ENCODE measurements at regions not wholly inside any gene's neighbourhood (a gene's known extent, or its start where the extent isn't known, plus 50 kb on each side); places are given as distances from the start of the nearest gene placed in this dataset.

GRCh38 chr9:105921057-105921726 is 226.9 kb downstream of the TMEM38B start:
- Mint-ChIP-seq H3K4me3 (no peak overlapping the region), H3K9me3 (no peaks in the 10 kb centered on the region), H3K36me3 (ENCODE audit: insufficient read depth) (no peaks in the 10 kb centered on the region), H3K27me3 (ENCODE audit: low read depth) (no peaks in the 10 kb centered on the region), H3K4me1 (ENCODE audit: low read depth) (no peaks in the 10 kb centered on the region)
- ATAC-seq (no peak), DNase-seq (no peak)

- Mint-ChIP-seq H3K27me3 (ENCODE audit: low read depth) (no peaks in the 10 kb centered on the region), H3K4me1 (ENCODE audit: low read depth) (no peaks in the 10 kb centered on the region), H3K9me3 (peaks cover 5% of the 10 kb centered on the region), H3K36me3 (ENCODE audit: insufficient read depth) (no peaks in the 10 kb centered on the region), H3K4me3 (no peak overlapping the region)
- ATAC-seq: no peak
- DNase-seq: no peak
Measured at GRCh38 chr9:105928416-105928815, 234.1 kb downstream of the TMEM38B start.

- no peaks in the 10 kb centered on the region for H3K27me3 Mint-ChIP-seq (ENCODE audit: low read depth)
- no peak for ATAC-seq
- no peak overlapping the region for H3K4me3 Mint-ChIP-seq
- DNase-seq: no peak
- H3K4me1 Mint-ChIP-seq (ENCODE audit: low read depth): no peaks in the 10 kb centered on the region
- H3K9me3 Mint-ChIP-seq: peaks cover 9% of the 10 kb centered on the region
- no peaks in the 10 kb centered on the region for H3K36me3 Mint-ChIP-seq (ENCODE audit: insufficient read depth)
Measured at GRCh38 chr9:105930011-105930627, 235.8 kb downstream of the TMEM38B start.

- Mint-ChIP-seq H3K9me3 (peaks cover 9% of the 10 kb centered on the region), H3K4me3 (no peak overlapping the region), H3K4me1 (ENCODE audit: low read depth) (no peaks in the 10 kb centered on the region), H3K36me3 (ENCODE audit: insufficient read depth) (no peaks in the 10 kb centered on the region), H3K27me3 (ENCODE audit: low read depth) (no peaks in the 10 kb centered on the region)
- no peak for DNase-seq
- ATAC-seq: no peak
Measured at GRCh38 chr9:105932276-105932675, 237.9 kb downstream of the TMEM38B start.

- H3K4me1 Mint-ChIP-seq (ENCODE audit: low read depth): no peaks in the 10 kb centered on the region
- H3K4me3 Mint-ChIP-seq: no peak overlapping the region
- H3K27me3 Mint-ChIP-seq (ENCODE audit: low read depth): no peaks in the 10 kb centered on the region
Measured at GRCh38 chr9:105950448-105950847, 256.1 kb downstream of the TMEM38B start.

GRCh38 chr9:105950894-105951293 is 256.6 kb downstream of the TMEM38B start:
- DNase-seq: no peak
- Mint-ChIP-seq H3K4me1 (ENCODE audit: low read depth) (no peaks in the 10 kb centered on the region), H3K36me3 (ENCODE audit: insufficient read depth) (no peaks in the 10 kb centered on the region), H3K4me3 (no peak overlapping the region), H3K27me3 (ENCODE audit: low read depth) (no peaks in the 10 kb centered on the region), H3K9me3 (peaks cover 9% of the 10 kb centered on the region)
- ATAC-seq: no peak

More at GRCh38 chr9:105950448-105950847, 256.1 kb downstream of the TMEM38B start:
- DNase-seq (no peak), ATAC-seq (no peak)
- Mint-ChIP-seq H3K36me3 (ENCODE audit: insufficient read depth) (no peaks in the 10 kb centered on the region), H3K9me3 (peaks cover 9% of the 10 kb centered on the region)

GRCh38 chr9:105954517-105954916 is 260.2 kb downstream of the TMEM38B start:
- Mint-ChIP-seq H3K4me1 (ENCODE audit: low read depth) (no peaks in the 10 kb centered on the region), H3K27me3 (ENCODE audit: low read depth) (no peaks in the 10 kb centered on the region), H3K36me3 (ENCODE audit: insufficient read depth) (no peaks in the 10 kb centered on the region), H3K4me3 (no peak overlapping the region), H3K9me3 (no peaks in the 10 kb centered on the region)
- DNase-seq: no peak
- ATAC-seq: no peak

- no peaks in the 10 kb centered on the region for H3K27me3 Mint-ChIP-seq (ENCODE audit: low read depth)
- no peak overlapping the region for H3K4me3 Mint-ChIP-seq
- no peaks in the 10 kb centered on the region for H3K9me3 Mint-ChIP-seq
- ATAC-seq: no peak
- no peaks in the 10 kb centered on the region for H3K36me3 Mint-ChIP-seq (ENCODE audit: insufficient read depth)
- no peaks in the 10 kb centered on the region for H3K4me1 Mint-ChIP-seq (ENCODE audit: low read depth)
- DNase-seq: no peak
Measured at GRCh38 chr9:105957830-105958229, 263.5 kb downstream of the TMEM38B start.

- DNase-seq (no peak), ATAC-seq (no peak)
- Mint-ChIP-seq H3K4me1 (ENCODE audit: low read depth) (no peaks in the 10 kb centered on the region), H3K36me3 (ENCODE audit: insufficient read depth) (no peaks in the 10 kb centered on the region), H3K4me3 (no peak overlapping the region), H3K27me3 (ENCODE audit: low read depth) (no peaks in the 10 kb centered on the region), H3K9me3 (no peaks in the 10 kb centered on the region)
Measured at GRCh38 chr9:105958587-105958986, 264.2 kb downstream of the TMEM38B start.

GRCh38 chr9:105959531-105959930 is 265.2 kb downstream of the TMEM38B start:
- no peaks in the 10 kb centered on the region for H3K27me3 Mint-ChIP-seq (ENCODE audit: low read depth)
- ATAC-seq (no peak), DNase-seq (no peak)
- H3K36me3 Mint-ChIP-seq (ENCODE audit: insufficient read depth): no peaks in the 10 kb centered on the region
- H3K4me1 Mint-ChIP-seq (ENCODE audit: low read depth): no peaks in the 10 kb centered on the region
- no peaks in the 10 kb centered on the region for H3K9me3 Mint-ChIP-seq
- no peak overlapping the region for H3K4me3 Mint-ChIP-seq

- DNase-seq (no peak), ATAC-seq (no peak)
- H3K27me3 Mint-ChIP-seq (ENCODE audit: low read depth): no peaks in the 10 kb centered on the region
- no peaks in the 10 kb centered on the region for H3K4me1 Mint-ChIP-seq (ENCODE audit: low read depth)
- no peak overlapping the region for H3K4me3 Mint-ChIP-seq
- no peaks in the 10 kb centered on the region for H3K36me3 Mint-ChIP-seq (ENCODE audit: insufficient read depth)
- no peaks in the 10 kb centered on the region for H3K9me3 Mint-ChIP-seq
Measured at GRCh38 chr9:105963343-105964099, 269.2 kb downstream of the TMEM38B start.

GRCh38 chr9:105964156-105964555 is 269.8 kb downstream of the TMEM38B start:
- H3K36me3 Mint-ChIP-seq (ENCODE audit: insufficient read depth): no peaks in the 10 kb centered on the region
- ATAC-seq (no peak), DNase-seq (no peak)
- H3K4me3 Mint-ChIP-seq: no peak overlapping the region
- no peaks in the 10 kb centered on the region for H3K4me1 Mint-ChIP-seq (ENCODE audit: low read depth)
- no peaks in the 10 kb centered on the region for H3K27me3 Mint-ChIP-seq (ENCODE audit: low read depth)
- no peaks in the 10 kb centered on the region for H3K9me3 Mint-ChIP-seq

- Mint-ChIP-seq H3K4me1 (ENCODE audit: low read depth) (no peaks in the 10 kb centered on the region), H3K9me3 (no peaks in the 10 kb centered on the region), H3K36me3 (ENCODE audit: insufficient read depth) (no peaks in the 10 kb centered on the region), H3K27me3 (ENCODE audit: low read depth) (no peaks in the 10 kb centered on the region), H3K4me3 (no peak overlapping the region)
- no peak for DNase-seq
- ATAC-seq: no peak
Measured at GRCh38 chr9:105966834-105967233, 272.5 kb downstream of the TMEM38B start.

- no peaks in the 10 kb centered on the region for H3K36me3 Mint-ChIP-seq (ENCODE audit: insufficient read depth)
- no peak for DNase-seq
- ATAC-seq: no peak
Measured at GRCh38 chr9:105967248-105967647, 272.9 kb downstream of the TMEM38B start.

GRCh38 chr9:105967797-105968196 is 273.5 kb downstream of the TMEM38B start:
- Mint-ChIP-seq H3K9me3 (no peaks in the 10 kb centered on the region), H3K27me3 (ENCODE audit: low read depth) (no peaks in the 10 kb centered on the region), H3K4me3 (no peak overlapping the region), H3K4me1 (ENCODE audit: low read depth) (no peaks in the 10 kb centered on the region), H3K36me3 (ENCODE audit: insufficient read depth) (no peaks in the 10 kb centered on the region)
- no peak for DNase-seq
- no peak for ATAC-seq

More at GRCh38 chr9:105967248-105967647, 272.9 kb downstream of the TMEM38B start:
- Mint-ChIP-seq H3K4me1 (ENCODE audit: low read depth) (no peaks in the 10 kb centered on the region), H3K27me3 (ENCODE audit: low read depth) (no peaks in the 10 kb centered on the region), H3K9me3 (no peaks in the 10 kb centered on the region), H3K4me3 (no peak overlapping the region)
